HL-60 (cell line): ENCODE measurements at regions not wholly inside any gene's neighbourhood (a gene's known extent, or its start where the extent isn't known, plus 50 kb on each side); places are given as distances from the start of the nearest gene placed in this dataset.

Source experiments
- CTCF ChIP-seq: IDR thresholded peaks from one replicate; pipeline ENCODE4 v1.5.1; 2011; ENCODE audit warnings: low read length, control low read depth, inconsistent platforms; ENCODE audit not compliant: insufficient read depth
- POLR2AphosphoS5 ChIP-seq: IDR thresholded peaks from 2 replicates; pipeline ENCODE4 v1.6.1; 2012; ENCODE audit warnings: low read depth

GRCh38 chr6:94036024-94036423 is 616.7 kb upstream of the EPHA7 start:
- no peak for TF ChIP-seq CTCF
- TF ChIP-seq POLR2AphosphoS5, result no peak
